Activated CD4-positive, CD25-positive, alpha-beta regulatory T cell treated with anti-CD3 and anti-CD28 coated beads, Interleukin-2, amount 50 U/mL, for 72 hours (primary cell): ENCODE measurements at regions not wholly inside any gene's neighbourhood (a gene's known extent, or its start where the extent isn't known, plus 50 kb on each side); places are given as distances from the start of the nearest gene placed in this dataset.

Experiments used
- DNase-seq: peaks from one replicate; pipeline ENCODE4 v3.0.0; 2021

DNA sequence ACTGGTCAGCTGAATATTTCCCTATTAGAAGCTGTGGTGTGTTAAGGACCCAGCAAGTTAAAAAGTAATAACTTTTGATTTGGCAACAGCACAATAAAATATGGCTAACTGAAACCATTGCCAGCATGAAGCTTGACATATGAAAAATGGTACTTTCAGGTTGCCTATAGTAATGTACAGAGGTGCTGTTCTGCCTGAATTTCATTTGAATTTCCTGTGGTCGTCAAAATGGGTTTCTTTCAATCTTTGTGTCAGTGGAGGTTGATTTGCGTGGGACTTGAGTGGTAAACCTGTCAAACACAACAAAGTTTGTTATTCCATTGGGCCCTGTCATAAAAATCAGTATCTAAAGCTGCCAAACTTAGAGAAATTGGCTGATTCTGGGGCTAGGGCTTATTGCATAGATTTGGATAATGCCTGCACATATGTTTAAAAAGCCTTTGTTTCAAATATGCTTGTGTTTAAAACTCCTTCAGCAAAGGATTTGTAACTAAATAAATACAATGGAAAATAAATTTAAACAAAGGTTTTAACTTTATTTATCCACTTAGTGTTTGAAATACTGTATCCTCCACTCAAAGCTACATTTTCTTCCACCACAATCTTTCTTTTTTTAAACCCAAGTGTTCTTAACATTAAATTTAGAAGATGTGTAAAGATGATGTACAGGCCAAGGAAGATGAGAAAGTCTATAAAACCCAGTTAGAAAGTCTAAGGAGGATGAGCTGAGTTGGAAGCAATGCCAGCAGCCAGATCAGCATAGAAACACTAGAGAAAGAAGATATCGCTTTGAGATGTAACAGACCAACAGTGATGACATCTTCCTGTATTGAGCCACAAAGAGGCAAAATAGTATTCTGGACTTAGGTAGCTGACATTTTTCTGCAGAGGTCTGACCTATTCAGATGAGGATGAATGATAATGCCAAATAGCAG, 134.8 kb upstream of the GIMD1 start:
- no peak for DNase-seq

DNA sequence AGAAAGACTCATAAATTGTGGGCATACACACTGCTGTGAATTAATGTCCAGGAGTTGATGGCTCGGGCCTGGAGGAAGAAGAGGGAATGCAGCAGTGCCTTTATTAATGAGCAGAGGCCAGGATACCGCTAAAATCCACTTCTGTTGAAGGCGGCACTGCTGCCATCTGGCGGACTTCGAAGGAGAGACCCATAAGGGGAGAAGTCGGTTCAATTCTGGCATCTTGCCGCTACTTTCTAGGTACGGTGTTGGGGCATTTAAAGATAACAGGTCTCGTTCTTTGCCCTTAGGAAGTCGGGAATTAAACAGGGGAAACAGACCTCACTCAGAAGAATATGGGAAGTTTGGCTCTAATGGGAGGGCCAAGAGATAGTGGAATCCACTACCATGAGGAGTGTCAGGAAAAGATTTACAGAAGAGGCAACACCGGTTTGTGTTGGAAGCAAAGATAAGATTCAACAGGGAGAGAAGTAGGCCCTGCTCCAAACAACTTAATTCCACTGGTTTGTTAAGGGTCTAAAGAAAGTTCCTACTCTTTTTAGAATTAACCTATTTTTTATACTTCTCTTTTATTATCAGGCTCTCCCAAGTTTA, 133.6 kb upstream of the GIMD1 start:
- peak; percentile 34 for DNase-seq

DNA sequence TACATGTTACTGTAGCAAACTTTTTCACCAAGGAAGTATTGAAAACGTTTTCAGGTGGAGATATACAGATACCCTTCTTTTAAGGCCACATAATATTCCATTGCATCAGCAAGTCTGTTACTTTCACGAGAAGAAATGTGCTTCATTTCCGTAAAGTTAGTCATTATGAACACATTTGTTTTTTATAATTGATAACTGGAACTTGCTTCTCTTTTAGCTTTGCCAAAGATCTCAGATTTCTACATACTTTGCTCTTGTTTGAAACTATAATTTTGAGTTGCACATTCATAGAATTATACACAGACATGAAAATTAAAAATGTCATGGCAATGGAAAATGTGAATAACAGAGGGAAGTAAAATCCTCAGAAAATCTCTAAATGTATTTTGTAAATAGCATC, 128.7 kb upstream of the GIMD1 start:
- no peak for DNase-seq

DNA sequence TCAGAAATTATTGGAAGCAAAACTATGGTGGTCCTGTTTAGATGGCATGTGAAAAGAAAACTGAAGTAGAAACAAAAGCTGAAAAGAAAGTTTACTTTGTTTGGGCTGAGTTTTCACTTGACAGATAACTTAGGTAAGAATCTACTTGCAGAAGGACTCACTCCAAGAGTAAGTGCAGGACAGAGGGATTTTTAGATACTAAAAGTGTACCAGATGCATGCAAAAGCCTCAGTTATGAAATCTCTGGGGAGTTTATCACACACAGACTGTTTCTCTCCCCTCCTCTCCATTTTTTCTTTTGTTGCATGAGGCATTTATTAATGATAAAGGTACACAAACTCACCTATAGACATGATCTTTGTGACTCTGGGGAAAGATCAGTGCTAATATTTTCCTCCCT, 127.5 kb upstream of the GIMD1 start:
- no peak for DNase-seq

DNA sequence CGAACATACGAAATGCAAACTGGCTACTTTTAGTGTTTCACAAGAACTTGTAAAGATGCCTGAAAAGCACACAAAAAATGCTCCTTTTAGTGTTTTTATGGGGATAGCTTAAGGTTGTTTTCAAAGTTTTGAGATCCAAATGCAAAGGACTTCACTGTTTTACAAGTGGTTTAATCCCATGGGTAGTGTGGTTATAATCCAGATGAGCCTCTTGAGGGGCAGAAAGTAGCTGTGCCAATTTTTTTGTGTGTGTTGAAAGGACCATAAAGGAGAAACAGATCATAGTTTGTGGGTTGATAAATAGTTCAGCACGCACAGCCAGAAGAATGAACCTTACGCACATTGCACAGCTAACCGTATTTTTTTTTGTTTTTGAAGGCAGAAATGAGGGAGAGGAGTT, 126.9 kb upstream of the GIMD1 start:
- DNase-seq, result no peak

DNA sequence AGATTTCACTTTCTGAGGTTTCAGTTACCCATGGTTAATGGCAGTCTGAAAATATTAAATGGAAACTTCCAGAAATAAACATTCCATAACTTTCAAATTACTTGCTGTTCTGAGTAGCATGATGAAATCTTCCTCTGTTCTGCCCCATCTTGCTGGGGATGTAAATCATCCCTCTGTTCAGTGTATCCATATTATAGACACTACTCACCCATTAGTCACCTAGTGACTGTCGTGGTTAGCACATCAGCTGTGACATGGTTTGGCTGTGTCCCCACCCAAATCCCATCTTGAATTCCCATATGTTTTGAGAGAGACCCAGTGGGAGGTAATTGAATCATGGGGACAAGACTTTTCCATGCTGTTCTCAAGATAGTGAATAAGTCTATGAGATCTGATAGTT, 125.5 kb upstream of the GIMD1 start:
- no peak for DNase-seq

DNA sequence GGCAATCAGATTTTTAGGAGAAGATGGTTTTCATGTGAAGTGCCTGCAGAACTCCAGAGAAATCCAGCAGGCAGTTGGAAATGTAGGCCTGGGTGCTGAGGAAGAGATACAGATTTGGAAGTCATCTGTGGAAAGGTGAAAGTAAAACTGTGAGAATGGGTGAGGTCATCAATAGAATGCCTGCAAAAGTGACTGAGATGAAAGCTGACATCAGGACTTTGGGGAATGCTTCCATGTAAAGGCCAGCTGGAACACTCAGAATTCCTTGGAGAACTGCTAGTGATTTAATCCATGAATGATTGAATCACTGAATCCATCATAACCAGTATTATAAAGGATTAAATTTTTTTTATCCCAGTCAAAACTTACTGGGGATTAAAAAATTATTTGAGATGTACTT, 124.5 kb upstream of the GIMD1 start:
- DNase-seq, result no peak

DNA sequence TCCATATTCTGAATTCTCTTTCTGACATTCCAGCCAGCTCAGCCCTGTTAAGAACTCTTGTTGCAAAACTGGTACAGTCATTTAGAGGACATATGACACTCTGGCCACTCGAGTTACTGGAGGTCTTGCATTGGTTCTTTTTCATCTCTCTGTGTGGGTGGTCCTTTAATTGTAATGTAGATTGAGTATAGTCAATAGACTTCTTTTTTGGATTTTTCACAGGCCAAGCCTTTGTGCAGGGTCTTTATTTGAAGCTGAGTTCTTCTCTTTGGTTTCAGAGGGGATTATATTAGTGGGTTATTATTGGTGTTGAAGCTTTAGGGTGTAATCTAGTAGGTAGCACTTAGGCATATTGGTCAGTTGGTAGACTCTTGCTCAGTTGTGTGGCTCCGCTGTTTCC, 118.0 kb upstream of the GIMD1 start:
- no peak for DNase-seq

DNA sequence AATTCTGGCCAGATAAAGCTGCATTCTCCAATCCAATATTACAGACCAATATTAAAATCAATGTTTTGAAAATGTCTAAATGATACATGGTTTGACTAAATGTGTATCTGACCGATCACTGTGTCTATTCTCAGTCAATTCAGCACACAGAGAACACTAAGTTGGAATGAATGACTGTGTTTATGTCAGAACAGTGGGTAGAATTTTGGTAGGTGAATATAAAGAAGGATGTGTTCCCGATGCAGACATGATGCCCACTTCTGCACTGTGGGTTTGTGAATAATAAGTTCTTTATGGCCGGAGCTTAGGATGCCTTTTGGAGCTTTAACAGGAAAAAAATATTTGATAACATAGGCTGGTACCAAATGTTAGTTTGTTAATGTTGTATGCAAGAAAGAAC, 113.2 kb upstream of the GIMD1 start:
- no peak for DNase-seq

DNA sequence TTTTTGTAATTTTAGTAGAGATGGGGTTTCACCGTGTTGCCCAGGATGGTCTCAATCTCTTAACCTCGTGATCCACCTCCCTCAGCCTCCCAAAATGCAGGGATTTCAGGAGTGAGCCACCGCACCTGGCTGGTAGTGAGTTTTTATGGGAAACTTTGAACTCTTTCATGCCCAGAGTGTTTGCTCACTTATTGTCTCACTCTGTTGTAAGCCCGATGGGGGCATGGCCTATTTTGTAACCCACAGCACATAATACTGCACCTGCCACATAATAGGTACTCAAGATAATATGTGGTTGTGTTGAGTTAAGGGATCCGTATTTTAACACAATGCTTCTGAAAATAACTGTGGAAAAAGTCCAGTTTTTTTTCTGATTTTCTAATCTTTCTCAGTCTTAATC, 109.6 kb upstream of the GIMD1 start:
- no peak for DNase-seq

DNA sequence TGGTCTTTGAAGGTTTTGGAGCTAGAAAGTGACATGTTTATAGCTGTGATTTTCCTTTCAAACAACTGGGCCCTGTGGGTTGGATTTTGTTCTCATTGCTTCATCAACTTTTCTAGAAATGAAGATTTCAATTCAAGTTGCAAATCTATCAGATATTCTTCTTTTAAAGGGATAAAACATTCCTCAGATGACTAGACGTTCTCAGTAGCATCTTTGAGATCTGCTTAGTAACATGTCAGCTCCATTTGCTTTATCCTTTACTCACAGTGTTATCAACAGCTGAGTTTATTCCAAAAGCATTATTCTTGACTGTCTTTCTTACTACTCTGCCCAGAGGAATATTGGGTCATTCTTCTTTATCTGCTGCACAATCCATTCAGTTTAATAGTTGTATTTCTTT, 108.2 kb upstream of the GIMD1 start:
- DNase-seq, result no peak

DNA sequence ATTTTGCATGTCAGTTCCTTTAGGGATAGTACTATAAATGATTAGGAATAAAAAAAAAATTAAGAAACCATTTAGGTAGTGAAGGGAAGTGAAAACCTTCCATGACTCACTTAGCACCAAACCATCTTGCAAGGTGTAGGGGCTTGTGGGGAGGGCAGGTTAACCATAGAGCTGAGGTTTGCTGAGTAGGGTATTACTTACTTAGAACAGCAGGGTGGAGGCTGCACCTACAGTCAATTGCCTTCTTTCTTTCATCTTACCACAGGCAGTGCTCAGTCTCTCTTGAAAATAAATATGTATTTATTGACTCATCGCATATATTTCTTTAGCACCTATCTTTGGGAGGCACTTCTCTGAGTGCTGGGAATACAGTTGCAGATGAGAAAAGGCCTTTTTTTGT, 104.9 kb upstream of the GIMD1 start:
- no peak for DNase-seq

DNA sequence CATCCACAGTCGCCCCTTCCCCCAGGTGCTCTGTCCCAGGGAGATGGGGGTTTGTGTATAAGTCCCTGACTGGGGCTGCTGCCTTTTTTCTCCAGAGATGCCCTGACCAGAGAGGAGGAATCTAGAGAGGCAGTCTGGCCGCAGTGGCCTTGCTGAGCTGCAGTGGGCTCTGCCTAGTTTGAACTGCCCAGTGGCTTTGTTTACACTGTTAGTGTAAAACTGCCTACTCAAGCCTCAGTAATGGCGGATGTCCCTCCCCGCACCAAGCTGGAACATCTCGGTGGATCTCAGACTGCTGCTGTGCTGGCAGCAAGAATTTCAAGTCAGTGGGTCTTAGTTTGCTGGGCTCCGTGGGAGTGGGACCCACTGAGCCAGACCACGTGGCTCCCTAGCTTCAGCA, 102.6 kb upstream of the GIMD1 start:
- no peak for DNase-seq

DNA sequence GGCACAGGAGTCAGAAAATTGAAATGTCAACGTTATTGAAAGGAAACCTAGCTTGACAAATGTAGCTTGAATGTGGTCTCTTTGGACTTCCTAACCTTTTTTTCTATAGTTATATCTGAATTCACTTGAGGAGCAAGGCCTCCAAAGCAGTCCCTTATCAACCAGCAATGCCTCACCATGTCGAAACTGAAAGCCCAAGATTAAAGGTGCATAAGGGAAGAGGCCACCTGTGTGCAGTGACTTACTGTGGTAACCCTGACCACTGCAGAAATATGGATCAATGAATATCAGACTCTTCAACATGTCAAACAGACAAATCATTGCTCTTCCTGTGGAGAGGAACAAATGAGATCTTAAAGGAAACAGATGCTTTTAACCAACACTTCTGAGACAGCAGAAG, 95.0 kb upstream of the GIMD1 start:
- DNase-seq, result no peak

DNA sequence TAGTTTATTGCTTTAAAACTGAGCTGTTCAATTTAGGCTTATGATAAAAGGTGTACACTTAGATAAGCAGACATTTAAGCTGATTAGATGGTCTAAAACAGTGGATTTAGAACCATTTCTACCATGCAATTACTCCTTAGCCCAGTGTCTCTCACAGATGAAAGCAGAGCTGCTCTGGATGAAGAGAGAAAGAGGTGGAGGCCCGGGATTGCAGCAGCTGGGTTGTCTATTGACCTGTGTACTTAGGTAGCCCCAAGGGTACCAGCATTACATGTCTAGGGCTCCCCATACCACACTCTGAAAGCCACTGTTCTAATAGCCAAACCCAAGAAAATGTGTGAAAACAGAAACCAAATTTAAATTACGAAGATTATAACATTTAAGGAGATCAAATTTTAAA, 86.0 kb upstream of the GIMD1 start:
- no peak for DNase-seq

DNA sequence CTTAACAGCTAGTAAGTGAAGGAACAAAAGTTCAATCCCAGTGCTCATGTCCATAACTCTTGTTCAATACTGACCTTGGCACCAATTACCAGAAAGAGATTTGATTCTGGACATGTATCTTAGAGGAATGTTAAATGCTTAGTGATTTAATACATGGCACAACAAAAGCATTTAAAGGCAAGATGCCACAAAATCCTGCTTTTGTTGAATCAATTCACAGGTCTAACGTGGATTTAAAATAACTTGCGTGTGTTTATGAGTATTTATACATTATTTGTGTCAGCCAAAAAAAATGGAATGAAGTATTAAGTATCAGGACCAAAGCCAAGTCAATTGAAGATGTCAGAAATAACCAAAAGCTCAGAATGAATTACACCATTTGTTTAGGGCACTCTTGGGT, 85.4 kb upstream of the GIMD1 start:
- DNase-seq, result no peak

DNA sequence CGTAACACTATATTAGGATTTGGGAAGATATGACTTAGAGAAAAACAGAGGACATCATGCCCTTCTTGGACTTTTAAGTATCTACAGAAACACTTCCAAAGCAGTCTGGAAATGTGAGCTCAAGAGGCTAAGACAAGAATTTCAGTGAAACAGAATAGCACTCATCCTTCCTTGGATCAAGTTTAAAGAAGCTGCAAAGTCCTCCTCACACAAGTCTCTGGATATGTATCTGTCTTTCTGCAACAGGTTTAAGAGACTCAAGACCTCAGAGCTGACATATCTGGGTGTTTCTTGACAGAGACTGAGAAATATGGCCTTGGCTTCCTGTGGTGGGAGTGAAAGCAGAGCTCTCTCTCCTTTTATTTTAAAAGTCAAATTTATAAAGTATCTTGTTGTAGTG, 82.5 kb upstream of the GIMD1 start:
- no peak for DNase-seq

DNA sequence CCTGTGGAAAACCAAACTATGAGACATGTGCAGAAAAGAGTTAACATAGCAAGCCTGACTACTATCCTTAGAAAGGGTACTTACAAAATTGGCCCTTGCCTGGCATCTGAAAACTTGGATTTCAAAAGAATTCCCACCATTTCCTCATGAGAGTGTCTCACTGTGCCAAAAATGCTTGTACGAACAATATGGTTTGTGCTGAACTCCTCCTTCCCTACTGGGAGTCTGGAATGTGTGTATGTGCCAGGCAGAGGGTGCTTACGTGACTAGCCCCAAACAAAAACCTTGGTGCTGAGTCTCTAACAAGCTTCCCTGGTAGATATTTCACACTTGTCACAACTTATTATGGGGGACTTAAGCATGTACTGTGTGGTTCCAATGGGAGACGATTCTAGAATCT, 81.7 kb upstream of the GIMD1 start:
- DNase-seq, result no peak

DNA sequence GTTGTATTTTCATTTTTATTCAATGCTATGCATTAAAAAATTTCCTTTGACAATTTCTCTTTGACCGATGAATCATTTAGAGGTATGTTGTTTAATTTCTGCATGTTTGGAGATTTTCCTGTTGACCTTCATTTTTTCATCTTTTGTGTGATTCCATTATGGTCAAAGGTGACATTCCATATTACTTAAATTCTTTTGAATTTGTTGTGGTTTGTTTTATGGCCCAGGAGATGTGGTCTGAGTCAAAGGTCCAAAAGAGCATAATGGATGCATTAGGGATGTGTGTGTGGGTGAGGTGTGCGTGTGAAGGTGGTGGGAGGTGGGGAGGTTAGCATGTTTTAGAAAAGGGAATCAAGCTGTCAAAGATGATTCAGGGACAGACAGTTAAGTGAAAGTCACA, 76.0 kb upstream of the GIMD1 start:
- DNase-seq, result no peak

DNA sequence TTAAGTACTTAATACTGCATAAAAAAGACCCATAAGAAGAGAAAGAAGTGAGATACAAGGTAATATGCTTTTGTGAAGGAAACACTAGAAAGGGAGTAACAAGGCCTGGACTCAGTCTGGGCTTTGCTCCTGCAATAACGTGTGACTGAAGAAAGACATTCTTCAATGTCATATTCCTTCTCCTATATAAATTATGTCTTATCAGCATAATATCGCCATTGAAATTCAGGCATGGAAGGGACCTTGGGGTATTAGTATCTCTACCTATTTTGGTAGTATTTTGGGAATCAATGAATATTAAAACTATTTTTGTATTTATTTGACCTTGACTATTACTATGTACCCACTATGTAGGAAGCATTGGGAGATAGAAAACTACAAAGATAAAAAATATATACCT, 62.2 kb upstream of the GIMD1 start:
- DNase-seq, result no peak

DNA sequence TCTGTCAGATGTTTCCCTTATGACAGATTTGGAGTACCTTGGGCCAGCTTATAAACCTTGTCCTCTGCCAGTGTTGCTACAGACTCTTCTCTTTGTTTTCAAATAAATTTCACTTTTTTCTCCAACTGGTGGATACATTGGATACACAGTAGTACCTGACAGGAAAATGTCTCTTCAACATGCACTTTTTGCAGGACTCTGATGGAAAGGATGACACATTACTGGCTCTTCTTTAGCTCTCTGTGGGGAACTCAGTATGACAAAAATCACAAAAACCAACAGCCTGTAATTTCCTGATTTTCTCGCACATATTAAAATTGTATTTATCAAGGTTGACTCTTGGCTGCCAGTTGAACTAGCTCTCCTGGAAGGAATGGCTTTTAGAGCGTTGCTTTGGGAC, 61.3 kb upstream of the GIMD1 start:
- DNase-seq, result no peak

DNA sequence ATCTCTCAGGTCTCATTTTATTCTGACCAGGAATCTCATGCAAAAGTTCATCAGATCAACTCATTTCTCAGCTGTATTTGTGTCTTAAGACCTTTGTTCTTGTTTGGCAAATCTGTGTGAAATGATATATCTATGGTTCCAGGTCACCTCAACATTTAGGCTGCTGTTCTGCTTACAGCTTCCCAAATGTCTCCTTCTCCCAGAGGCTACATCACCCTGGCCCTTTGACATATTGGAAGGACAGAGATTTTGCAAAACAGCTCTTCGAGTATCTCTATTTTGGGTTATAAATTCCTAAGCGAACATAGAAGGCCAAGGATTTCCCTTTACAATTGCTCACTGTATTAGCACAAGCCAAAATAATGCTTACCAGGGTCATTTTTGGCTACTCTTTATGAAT, 57.5 kb upstream of the GIMD1 start:
- no peak for DNase-seq

DNA sequence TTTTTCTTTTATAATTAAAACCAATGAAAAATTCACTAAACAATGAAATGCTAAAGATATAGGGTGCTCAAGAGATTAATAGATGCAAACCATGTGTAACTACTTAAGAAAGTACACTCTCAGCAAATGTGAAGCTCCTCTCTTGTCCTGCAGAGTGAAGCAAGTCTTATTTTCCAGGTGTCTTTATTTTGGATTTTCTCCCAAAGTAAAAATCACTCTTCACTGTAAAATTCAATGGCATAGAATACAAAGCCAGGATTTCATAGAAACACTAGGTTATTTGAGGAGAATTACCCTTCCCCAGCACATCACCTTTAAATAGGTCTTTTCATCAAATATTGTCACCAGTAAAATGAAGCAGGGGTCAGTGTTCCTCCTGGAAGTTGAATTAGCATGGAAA, 57.0 kb upstream of the GIMD1 start:
- no peak for DNase-seq

DNA sequence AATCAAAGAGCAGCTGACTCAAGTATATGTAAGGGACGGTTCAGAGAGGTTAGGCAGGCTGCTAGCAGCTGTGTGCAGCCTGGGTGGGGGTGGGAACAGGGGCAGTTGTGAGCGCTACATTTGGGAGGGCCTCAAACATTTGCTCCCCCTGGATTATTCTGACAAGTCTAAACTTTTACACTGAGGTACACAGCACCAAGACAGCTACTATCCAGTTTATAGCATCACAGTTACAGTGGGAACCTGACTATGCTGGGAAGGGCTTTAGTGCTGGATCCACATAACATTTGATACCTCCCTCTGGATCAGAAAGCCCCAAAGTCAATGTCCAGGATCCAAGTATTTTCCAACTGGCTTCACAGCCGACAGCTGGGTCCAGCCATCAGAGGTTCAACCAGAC, 55.8 kb upstream of the GIMD1 start:
- no peak for DNase-seq

DNA sequence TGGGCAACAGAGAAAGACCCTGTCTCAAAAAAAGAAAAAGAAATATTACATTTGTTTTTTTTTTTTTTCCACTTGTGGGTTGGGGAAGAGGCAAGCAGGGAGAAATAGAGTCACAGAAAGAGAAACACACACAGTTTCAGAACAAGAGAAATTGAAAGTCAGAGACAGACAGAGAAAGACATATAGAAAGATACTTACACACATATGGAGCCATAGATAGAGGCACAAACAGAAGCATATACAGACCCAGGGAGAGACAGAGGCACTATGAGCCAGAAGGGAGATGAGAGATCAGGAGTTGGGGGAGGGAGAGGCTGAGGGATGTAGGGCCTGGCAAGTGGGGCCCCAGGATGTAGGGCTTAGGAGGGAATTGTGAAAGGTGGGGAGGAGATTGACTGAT, 55.2 kb upstream of the GIMD1 start:
- DNase-seq, result no peak
